ENCODE measurements at regions not wholly inside any gene's neighbourhood (a gene's known extent, or its start where the extent isn't known, plus 50 kb on each side); places are given as distances from the start of the nearest gene placed in this dataset.
A peak's percentile ranks its signal among the peaks of the same experiment; 100 is the strongest.

DNA sequence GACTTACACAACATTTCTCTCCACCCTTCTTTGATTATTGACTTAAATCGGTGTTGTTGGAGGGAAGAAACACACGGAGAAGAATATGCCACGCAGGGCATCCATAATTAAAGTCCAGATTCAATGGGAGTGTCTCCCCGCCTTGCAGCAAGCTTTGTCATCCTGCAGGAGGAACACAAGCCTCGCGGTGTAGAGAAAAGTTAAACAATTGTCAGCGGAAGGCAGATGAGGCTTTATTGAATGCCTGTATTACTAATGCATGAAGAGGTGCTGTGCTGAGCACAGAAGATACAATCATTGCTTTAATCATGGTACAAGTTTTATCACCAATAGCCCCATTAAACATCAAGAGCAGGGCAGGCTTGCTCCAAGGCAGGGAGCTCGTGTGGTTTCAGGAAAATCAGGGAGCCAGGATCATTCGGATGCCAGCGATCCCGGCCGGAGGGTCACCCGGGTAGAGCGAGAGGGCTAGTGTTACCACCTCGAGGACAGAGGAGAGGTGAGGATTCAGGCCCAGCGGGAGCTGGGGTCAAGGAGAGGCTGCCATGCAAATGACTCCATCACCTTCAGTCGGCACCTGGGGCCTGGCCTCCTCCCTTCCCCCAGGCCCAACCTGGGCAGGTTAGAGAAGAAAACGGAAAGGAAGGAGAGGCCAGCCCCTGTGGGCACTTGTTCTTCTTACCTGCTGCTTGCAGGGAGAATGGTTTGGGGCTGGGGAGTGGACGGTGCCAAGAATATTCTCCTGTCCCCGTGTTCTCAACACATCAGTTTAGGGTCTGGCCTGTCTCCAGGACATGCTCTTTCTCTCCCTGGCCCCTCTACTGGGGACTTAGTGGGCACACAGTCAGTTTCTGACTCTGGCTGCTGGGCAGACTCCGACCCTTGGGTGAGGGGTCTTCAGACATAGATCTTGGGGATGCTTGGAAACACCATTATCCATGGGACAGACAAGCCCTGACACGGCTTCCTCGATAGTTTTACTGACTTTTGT lies 289.5 kb downstream of the IRX2 start:
- Mint-ChIP-seq H3K4me3 (no peak overlapping the region), H3K27ac (no peak overlapping the region), H3K36me3 (no peaks in the 10 kb centered on the region), H3K4me1 (no peaks in the 10 kb centered on the region), H3K9me3 (peaks cover 6% of the 10 kb centered on the region)
- ATAC-seq (no peak), DNase-seq (ENCODE audit: low spot score in 2 of 2) (no peak)

DNA sequence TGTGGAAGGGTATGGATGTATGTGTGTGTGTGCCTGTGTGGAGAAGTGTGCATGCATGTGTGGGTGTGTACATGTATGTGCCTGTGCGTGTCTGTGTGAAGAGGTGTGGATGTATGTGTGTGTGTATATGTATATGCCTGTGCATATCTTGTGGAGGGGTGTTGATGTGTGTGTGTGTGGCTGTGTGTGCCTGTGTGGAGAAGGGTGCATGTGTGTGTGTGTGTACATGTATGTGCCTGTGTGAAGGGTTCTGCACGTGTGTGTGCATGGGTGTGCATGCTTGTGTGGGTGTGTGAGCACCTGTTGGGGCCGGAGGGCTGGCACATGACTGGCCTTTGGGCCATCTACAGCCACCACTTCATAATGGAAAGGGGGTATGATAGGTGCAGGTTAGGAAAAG lies 291.4 kb downstream of the IRX2 start:
- no peak overlapping the region for H3K27ac Mint-ChIP-seq
- no peaks in the 10 kb centered on the region for H3K36me3 Mint-ChIP-seq
- H3K4me3 Mint-ChIP-seq: no peak overlapping the region
- H3K9me3 Mint-ChIP-seq: peaks cover 6% of the 10 kb centered on the region
- ATAC-seq (no peak), DNase-seq (ENCODE audit: low spot score in 2 of 2) (no peak)
- no peaks in the 10 kb centered on the region for H3K4me1 Mint-ChIP-seq

DNA sequence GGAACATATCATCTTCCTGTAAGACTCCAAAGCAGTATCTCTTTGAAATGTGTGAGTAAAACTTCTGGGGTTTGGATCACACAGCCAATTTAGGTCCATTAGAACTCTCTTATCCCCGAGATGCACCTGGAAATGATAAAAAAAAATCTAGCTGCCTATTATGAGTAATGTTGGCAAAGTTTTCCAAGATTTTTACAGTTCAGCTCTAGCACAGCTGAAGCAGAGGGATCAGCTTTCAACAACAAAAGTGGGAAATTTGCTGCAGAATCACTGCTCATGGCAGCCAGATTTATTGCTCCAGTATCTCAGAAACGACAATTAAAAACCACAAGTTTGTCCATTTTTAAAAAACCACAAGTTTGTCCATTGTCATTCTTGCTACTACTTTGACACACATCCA lies 292.2 kb downstream of the IRX2 start:
- Mint-ChIP-seq H3K27ac (no peak overlapping the region), H3K9me3 (peaks cover 6% of the 10 kb centered on the region), H3K4me3 (no peak overlapping the region), H3K4me1 (no peaks in the 10 kb centered on the region), H3K36me3 (no peaks in the 10 kb centered on the region)
- DNase-seq (ENCODE audit: low spot score in 2 of 2) (no peak), ATAC-seq (no peak)

DNA sequence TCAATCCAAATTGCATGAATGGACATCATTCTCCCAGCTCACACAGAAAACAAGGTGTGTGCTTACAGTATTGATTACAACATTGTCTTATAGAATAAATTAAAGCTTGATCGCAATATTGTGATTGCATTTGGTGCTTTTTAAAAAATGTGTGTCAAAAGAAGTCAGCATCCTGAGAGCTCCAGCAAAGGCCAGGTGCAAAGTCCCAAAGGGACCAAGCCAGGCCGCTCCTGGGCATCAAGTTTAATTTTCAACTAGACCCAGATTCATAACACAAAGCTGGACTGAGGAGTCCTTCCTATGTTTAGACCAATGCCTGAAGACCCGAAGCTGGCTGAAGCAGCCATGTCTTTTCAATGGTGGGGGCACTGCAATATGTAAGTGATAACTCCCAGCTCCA lies 295.6 kb downstream of the IRX2 start:
- Mint-ChIP-seq H3K36me3 (no peaks in the 10 kb centered on the region), H3K9me3 (no peaks in the 10 kb centered on the region), H3K4me1 (no peaks in the 10 kb centered on the region), H3K4me3 (no peak overlapping the region), H3K27ac (no peak overlapping the region)
- ATAC-seq (no peak), DNase-seq (ENCODE audit: low spot score in 2 of 2) (no peak)

DNA sequence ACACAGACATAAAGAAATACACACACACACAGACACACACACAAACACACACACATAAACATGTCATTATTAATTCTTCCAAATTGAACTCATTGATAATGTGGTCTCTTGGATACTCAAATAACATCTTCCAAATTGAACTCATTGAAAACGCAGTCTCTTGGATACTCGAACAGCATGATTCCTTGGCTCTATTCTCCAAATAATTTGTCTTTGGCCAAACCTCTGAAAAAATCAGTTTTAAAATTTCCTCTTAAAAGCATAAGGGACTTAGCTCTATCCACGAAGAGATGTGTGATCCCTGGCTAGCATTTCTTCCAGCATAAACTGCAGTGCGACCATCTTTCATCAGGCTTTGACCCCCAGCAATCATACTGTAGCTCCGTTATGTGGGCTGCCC lies 296.6 kb downstream of the IRX2 start:
- Mint-ChIP-seq H3K27ac (no peak overlapping the region), H3K9me3 (no peaks in the 10 kb centered on the region), H3K4me1 (no peaks in the 10 kb centered on the region), H3K36me3 (no peaks in the 10 kb centered on the region), H3K4me3 (no peak overlapping the region)
- DNase-seq (ENCODE audit: low spot score in 2 of 2): no peak
- ATAC-seq: no peak

DNA sequence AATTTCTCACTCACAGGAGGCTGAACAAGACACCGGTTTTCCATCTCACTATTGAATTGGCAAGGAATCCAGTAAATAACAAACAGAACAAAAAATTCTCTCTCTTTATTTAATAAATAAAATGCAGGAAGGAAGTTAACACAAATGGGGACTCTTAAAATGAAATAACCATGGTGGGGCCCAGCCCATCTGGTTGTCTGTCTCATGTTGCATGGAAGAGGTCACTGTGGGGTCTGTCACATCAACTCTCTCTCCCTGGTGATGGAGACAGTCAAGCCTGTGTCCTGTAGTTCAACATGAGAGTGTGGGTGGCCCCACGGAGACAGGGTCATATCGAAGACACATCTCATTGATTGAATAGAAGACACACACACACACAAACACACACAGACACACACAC lies 297.7 kb downstream of the IRX2 start:
- Mint-ChIP-seq H3K9me3 (no peaks in the 10 kb centered on the region), H3K36me3 (no peaks in the 10 kb centered on the region), H3K27ac (no peak overlapping the region), H3K4me3 (no peak overlapping the region), H3K4me1 (no peaks in the 10 kb centered on the region)
- DNase-seq (ENCODE audit: low spot score in 2 of 2) (no peak), ATAC-seq (no peak)

DNA sequence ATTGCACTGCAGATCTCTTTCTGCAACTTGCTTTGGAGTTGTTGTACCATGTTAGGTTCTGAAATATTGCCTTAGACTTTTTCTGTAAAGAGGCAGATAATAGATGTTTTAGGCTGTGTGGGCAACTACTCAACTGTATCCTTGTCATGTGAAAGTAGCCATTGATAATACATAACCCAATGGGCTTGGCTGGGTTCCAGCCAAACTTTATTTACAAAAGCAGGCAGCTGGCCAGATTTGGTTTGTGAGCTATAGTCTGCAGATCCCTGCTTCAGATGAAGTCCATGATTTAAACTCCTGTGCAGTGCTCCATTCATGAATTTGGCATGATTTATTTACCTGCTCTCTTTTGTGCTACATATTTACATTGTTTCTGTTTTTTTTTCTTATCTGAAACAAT lies 300.4 kb downstream of the IRX2 start:
- Mint-ChIP-seq H3K36me3 (no peaks in the 10 kb centered on the region), H3K27ac (no peak overlapping the region)

DNA sequence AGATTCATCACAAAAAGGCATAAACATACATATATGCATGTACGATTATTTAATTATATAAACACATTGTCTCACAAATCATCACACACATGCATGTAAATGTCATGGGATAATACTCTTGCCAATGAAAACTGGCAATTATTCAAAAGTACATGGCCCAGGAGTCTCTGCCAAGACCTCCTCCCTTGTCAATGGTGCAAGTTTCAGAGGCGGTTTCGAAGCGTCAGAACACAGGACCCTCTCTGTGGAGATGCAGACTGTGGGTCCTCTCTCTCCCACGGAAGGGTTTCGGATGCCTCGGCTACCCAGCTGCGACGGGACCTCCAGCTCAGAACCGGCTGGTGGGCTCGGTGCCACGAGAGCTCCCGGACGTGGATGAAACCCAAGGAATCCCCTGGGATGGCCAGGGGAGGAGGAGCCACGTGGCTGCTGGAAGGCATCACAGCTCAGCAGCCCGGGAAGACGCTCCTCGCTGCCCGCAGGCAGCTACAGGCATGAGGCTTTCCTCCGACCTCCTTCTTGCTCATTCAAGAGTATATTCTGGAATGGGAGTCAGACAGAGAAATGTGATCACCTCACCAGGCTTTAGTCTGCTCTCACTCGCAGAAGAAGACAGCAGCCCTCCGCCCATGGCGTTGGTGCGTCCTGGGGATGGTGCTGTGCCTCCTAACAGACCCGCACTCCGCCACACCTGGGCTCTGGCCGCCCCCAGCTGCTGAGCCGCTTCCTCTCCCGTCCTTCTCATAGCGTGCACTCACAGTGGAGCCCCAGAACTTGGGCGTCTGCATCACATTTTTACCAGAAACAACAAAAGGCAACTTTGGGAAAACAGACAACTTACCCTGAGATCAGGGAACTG lies 308.8 kb downstream of the IRX2 start:
- Mint-ChIP-seq H3K36me3 (no peaks in the 10 kb centered on the region), H3K9me3 (peaks cover 7% of the 10 kb centered on the region), H3K4me1 (no peaks in the 10 kb centered on the region), H3K27ac (no peak overlapping the region), H3K4me3 (no peak overlapping the region)
- no peak for DNase-seq (ENCODE audit: low spot score in 2 of 2)
- peak; percentile 13 for ATAC-seq

More for the DNA sequence above, 300.4 kb downstream of the IRX2 start:
- DNase-seq (ENCODE audit: low spot score in 2 of 2): no peak
- Mint-ChIP-seq H3K4me1 (no peaks in the 10 kb centered on the region), H3K9me3 (peaks cover 7% of the 10 kb centered on the region), H3K4me3 (no peak overlapping the region)
- ATAC-seq: no peak

DNA sequence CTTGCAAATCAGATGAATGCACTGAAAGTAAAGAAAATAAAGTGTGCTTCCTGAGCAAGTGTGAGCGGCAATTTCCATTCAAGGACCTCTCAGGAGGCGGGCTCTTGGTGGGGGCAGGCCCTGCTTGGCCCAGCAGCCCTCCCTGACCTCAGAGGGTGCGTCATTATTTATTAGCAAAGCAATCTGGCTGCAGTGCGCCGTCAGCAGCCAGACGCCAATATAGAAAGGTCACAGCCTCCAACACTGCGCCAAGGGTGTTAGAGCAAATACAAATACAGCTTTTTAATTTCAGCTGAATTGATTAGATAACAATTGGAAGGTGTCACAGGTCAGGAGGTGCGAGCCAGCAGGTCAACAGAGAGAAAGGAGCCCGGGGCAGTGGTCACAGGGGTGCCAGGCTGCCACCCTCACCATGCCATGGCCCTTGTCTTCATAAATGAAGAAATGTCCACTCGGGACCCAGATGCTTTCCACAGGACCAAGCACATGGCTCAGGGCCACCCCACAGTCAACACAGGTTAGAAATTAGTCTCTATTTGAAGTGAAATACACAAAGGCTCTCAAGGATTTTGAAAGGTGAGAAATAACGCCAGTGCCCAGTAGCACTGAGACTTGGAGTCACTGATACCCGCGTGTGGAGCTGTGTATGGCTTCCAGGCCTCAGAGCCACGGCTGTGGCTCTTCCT lies 309.8 kb downstream of the IRX2 start:
- Mint-ChIP-seq H3K9me3 (no peaks in the 10 kb centered on the region), H3K36me3 (no peaks in the 10 kb centered on the region), H3K4me3 (no peak overlapping the region), H3K27ac (no peak overlapping the region), H3K4me1 (no peaks in the 10 kb centered on the region)
- DNase-seq (ENCODE audit: low spot score in 2 of 2) (no peak), ATAC-seq (no peak)

DNA sequence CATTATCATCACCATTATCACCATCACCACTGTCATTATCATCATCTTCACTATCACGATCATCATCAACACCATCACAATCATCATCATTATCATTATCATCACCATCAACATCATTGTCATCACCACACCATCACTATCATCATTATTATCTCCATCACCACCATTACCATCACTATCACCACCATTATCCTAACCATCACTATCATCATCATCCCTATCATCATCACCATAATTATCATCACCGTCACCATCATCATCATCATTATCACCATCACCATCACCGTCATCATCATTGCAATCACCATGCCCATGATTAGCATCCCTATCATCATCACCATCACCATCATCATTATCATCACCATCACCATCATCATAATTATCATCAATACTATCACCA lies 311.9 kb downstream of the IRX2 start:
- Mint-ChIP-seq H3K36me3 (no peaks in the 10 kb centered on the region), H3K4me3 (no peak overlapping the region), H3K9me3 (no peaks in the 10 kb centered on the region), H3K27ac (no peak overlapping the region), H3K4me1 (no peaks in the 10 kb centered on the region)
- ATAC-seq (no peak), DNase-seq (ENCODE audit: low spot score in 2 of 2) (no peak)

DNA sequence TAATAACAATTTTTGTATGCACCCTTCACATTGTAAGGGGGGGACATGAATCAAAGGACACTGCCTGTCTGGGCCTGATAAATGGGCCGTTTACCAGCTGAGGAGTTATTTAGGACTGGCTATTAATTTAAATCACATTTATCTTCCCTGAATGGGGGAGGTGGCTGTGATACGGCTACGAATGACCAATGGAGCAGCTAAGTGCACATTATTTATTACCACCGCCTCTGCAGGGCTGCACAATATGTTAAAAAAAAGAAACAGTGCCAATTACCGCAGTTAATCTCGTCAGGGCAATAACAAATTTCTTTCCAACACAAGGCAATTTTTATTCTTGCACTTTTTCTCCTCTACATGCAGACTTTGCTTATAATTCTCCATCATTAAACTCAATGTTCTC lies 318.4 kb downstream of the IRX2 start:
- Mint-ChIP-seq H3K9me3 (peaks cover 6% of the 10 kb centered on the region), H3K4me3 (no peak overlapping the region), H3K4me1 (no peaks in the 10 kb centered on the region), H3K27ac (no peak overlapping the region), H3K36me3 (no peaks in the 10 kb centered on the region)
- ATAC-seq (no peak), DNase-seq (ENCODE audit: low spot score in 2 of 2) (no peak)

DNA sequence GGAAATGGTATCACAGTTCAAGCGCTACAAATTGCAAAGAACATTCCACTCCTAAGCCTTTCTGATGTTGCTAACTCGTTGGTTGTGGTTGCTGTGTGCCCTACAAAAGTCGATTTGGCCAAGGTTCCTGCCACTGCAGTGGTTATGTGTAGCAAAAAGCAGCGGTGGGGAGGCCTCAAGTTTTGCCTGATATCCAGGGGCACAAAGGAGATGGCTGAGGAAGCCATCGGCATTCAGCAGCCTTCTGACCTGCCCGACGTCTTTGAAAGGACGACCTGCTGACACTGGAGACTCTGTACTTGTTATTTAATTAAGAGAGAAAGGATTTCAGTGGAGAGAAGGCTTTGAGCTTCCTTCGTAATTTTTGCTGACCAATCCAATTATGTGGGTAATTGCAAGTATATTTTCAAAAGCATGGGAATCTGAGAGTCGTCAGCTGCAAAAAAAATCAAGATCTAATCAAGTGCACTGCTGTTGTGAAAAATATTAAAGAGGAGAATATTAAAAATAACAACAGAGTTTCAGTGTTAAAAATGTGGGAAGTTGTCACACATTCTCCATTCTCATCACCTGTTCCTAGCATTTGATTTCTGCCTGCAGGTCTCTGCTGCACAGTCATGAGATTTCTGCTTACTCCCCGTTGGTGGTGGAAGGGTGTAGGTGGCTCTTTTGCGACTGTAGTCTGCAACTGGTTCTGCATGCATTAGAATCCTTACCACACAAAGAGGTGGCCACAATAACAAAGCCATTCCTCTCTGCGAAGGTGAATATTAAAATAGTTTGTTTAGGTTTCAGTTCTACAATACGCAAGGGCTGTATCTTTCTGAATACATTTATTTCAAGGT lies 319.2 kb downstream of the IRX2 start:
- H3K4me3 Mint-ChIP-seq: no peak overlapping the region

DNA sequence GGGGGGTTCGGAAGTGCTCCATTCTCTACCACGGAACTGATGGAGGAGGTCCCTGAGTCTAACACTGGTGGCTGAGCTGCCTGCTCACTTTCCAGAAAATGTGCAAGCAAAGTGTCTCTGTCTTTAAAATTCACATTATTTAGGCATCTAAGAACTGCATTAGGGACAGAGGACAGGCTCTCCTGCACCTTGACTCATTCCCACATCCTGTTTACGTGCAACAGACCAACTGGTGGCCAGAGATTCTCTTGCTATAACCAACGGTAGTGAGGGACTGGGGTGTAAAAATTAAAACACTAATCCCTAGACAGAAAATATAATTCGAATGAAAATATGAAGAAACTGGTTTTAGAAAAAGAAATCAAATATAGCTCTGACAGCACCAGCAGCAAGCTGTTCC lies 320.9 kb downstream of the IRX2 start:
- H3K4me1 Mint-ChIP-seq: no peaks in the 10 kb centered on the region
- no peak for DNase-seq (ENCODE audit: low spot score in 2 of 2)
- no peak overlapping the region for H3K4me3 Mint-ChIP-seq
- ATAC-seq: no peak
- no peak overlapping the region for H3K27ac Mint-ChIP-seq
- H3K9me3 Mint-ChIP-seq: peaks cover 9% of the 10 kb centered on the region
- H3K36me3 Mint-ChIP-seq: no peaks in the 10 kb centered on the region

More for the DNA sequence above, 319.2 kb downstream of the IRX2 start:
- no peak for ATAC-seq
- Mint-ChIP-seq H3K27ac (no peak overlapping the region), H3K9me3 (peaks cover 6% of the 10 kb centered on the region), H3K4me1 (no peaks in the 10 kb centered on the region), H3K36me3 (no peaks in the 10 kb centered on the region)
- no peak for DNase-seq (ENCODE audit: low spot score in 2 of 2)

DNA sequence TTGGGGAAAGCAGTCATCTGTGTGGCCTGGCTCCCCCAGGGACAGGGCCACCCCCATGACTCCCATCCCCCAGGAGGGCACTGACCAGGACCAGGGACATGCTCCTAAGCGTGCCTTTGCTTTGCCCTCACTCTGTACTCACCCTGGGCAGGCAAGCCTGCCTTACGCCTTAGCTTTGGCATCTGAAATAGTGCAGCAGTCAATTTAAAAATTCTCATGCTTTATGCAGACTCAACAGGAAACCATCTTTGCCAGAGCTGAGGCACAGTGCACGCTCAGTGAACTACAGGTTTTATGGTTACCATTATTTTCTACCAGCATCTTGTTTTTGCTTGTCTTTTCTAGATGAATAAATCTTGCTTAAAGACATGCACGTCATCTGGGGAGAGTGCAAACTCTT lies 323.5 kb downstream of the IRX2 start:
- Mint-ChIP-seq H3K27ac (no peak overlapping the region), H3K36me3 (no peaks in the 10 kb centered on the region), H3K4me3 (no peak overlapping the region), H3K9me3 (peaks cover 13% of the 10 kb centered on the region), H3K4me1 (no peaks in the 10 kb centered on the region)
- DNase-seq (ENCODE audit: low spot score in 2 of 2): no peak
- ATAC-seq: no peak

DNA sequence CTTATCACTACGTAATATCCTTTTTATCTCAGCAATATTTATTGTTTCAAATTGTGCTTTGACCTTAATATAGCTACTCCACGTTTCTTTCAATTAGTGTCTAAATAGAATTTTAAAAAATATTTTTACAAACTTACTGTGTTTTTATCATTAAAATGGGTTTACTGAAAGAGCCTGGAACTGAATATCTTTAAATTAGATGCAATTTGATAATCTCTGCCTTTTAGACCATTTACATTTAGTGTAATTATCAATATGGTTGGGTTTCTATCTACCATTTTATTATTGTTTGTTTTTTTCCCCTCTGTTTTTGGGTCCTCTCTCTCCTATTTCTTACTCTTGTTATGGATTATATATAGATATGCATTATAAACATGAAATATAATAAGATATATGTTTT lies 327.8 kb downstream of the IRX2 start:
- Mint-ChIP-seq H3K36me3 (no peaks in the 10 kb centered on the region), H3K4me3 (no peak overlapping the region), H3K9me3 (peaks cover 18% of the 10 kb centered on the region), H3K4me1 (no peaks in the 10 kb centered on the region), H3K27ac (no peak overlapping the region)
- ATAC-seq (no peak), DNase-seq (ENCODE audit: low spot score in 2 of 2) (no peak)
